GM12878 (cell line): ENCODE measurements at regions not wholly inside any gene's neighbourhood (a gene's known extent, or its start where the extent isn't known, plus 50 kb on each side); places are given as distances from the start of the nearest gene placed in this dataset.

ENCODE experiments used
- BCL11A ChIP-seq: IDR thresholded peaks from 2 replicates; pipeline ENCODE4 v1.6.1; 2011; ENCODE audit warnings: low read depth, low read length
- BRCA1 ChIP-seq: IDR thresholded peaks from 2 replicates; pipeline ENCODE4 v1.6.1; 2011; ENCODE audit warnings: low read depth, low read length, improper control_type of control experiment
- E2F8 ChIP-seq: fragments of 450-650 bp; IDR thresholded peaks from 2 replicates; pipeline ENCODE4 v1.6.1; 2018; ENCODE audit warnings: mild to moderate bottlenecking, low read depth, moderate library complexity; ENCODE audit not compliant: partially characterized antibody
- HSF1 ChIP-seq: fragments of 150-350 bp; IDR thresholded peaks from 2 replicates; pipeline ENCODE4 v1.6.1; 2014; ENCODE audit warnings: mild to moderate bottlenecking, low read depth, low read length
- MXI1 ChIP-seq: fragments of 150-350 bp; IDR thresholded peaks from 2 replicates; pipeline ENCODE4 v1.6.1; 2011; ENCODE audit warnings: low read depth, mild to moderate bottlenecking, inconsistent platforms, low read length, improper control_type of control experiment
- NFIC ChIP-seq: IDR thresholded peaks from 2 replicates; pipeline ENCODE4 v1.6.1; 2012; ENCODE audit warnings: low read depth, mild to moderate bottlenecking, inconsistent platforms, low read length, moderate library complexity
- POLR2A ChIP-seq: IDR thresholded peaks from 2 replicates; pipeline ENCODE4 v1.6.1; 2011; ENCODE audit warnings: low read depth, mild to moderate bottlenecking, low read length
- RAD51 ChIP-seq: fragments of 450-650 bp; IDR thresholded peaks from 2 replicates; pipeline ENCODE4 v1.6.1; 2016; ENCODE audit warnings: moderate library complexity, mild to moderate bottlenecking, inconsistent platforms
- SREBF2 ChIP-seq: IDR thresholded peaks from 2 replicates; pipeline ENCODE4 v1.6.1; 2012; ENCODE audit warnings: mild to moderate bottlenecking, low read length
- ZNF207 ChIP-seq: fragments of 450-650 bp; IDR thresholded peaks from 2 replicates; pipeline ENCODE4 v1.6.1; 2014; ENCODE audit warnings: antibody characterized with exemption, mild to moderate bottlenecking, borderline replicate concordance
- ZNF687 ChIP-seq: fragments of 450-650 bp; IDR thresholded peaks from 2 replicates; pipeline ENCODE4 v1.6.1; 2017; ENCODE audit warnings: mild to moderate bottlenecking, moderate library complexity

GRCh38 chr6:168928012-168928411 lies 325.6 kb downstream of the THBS2 start (continued):
- TF ChIP-seq ZNF687 (no peak), E2F8 (no peak), RAD51 (no peak), NFIC (no peak), BRCA1 (no peak), ZNF207 (no peak), SREBF2 (no peak), MXI1 (no peak), BCL11A (no peak), HSF1 (no peak), POLR2A (no peak)
